Inflammatory macrophage treated with lipopolysaccharide for 4 hours (primary cell): ENCODE measurements at regions not wholly inside any gene's neighbourhood (a gene's known extent, or its start where the extent isn't known, plus 50 kb on each side); places are given as distances from the start of the nearest gene placed in this dataset.
"Not testable (repeated sequence)": the region's sequence is repeated elsewhere in the genome, so short reads cannot be mapped to it uniquely, and the experiment has no call there.

Experiments used
- DNase-seq: peaks from one replicate; pipeline ENCODE4 v3.0.0-alpha.2; 2020

DNA sequence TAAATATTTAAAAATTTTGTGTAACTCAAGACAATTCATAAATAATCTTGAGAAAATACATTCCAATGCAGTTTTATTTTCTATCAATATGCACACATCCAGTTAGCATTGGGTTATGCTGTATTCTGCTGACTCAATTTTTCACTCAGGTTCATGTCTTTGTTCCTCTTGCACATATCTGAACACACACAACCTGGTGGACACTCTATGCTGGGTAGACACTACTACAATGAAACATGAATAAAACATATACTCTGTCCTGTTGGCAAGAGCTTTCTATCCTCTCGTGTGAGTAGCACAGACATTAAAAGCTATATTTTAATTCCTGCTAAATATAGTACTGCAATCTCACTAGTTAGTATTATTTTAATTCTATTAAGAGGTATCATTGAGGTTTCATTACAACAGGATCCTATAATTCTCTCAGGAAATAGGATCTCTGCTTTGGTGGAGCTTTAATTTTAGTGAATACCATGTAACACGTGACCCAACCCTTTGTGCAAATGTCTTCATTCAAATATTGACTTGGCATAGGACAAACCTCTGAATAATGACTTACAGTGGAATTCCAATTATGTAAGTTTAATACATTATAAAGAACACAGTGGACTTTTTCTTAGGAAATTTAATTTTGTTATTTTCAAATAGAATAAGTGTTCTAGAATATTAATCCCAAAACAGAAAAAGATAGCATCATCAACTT is 342.3 kb upstream of the TMEFF2 start:
- no peak for DNase-seq

DNA sequence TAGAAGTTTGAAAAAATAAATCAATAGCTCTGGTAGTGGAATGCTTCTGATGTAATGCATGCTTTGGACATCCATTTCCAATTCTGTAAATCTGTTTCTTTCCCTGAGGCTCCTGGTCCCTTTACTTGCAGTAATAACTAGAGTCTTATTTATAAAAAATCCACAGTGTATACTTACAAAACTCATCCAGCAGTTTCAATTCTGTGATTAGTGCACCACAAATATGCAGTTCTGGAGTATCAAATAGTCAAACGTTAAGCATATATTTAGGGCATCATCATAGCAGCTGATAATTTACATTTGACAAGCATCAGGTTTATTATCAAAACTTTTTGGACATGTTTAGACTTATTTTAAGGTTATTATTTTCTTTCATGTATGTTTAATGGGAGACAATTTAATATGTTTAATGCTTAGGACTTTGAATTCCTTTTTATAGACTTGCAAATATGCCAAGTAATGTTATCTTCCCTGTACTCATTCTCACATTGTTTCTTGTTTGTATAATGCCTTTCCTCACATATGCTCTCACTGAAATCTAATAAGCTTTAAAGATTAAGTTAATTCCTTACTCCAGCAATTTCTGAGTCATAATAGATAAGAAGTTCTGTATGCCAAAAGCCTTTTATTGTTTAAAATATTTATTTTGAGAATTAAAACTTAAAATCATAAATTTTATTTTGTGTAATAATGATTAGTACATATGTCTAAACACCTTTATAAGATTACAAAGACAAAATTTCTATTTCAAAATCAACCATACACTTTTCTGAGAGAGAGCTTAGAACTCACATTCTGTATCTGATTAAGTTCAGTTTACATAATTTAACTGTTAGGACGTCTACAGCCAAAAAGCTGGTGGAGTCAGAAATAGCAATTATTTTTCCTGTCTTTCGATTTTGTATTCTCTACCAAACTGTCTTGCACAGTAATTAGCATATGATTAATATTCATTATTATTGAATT is 341.5 kb upstream of the TMEFF2 start:
- DNase-seq: no peak

DNA sequence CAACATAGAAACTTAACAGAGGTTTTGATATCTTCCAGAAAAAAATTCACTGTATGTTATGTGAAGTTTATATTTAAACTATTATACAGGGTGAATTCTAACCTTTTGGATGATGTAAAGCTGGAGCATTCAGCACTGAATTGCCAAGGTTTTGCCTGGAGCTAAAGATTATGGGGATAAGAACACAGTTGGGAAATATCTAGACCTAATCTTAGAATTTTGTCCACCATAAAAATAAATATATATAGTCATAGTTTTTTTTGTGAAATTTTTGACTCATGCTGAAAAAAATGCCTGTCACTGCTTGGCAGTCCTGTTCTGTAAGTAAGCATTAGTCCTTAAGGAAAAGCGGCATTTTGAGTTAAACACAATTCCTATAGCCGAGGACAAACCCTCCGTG is 339.3 kb upstream of the TMEFF2 start:
- DNase-seq: no peak

DNA sequence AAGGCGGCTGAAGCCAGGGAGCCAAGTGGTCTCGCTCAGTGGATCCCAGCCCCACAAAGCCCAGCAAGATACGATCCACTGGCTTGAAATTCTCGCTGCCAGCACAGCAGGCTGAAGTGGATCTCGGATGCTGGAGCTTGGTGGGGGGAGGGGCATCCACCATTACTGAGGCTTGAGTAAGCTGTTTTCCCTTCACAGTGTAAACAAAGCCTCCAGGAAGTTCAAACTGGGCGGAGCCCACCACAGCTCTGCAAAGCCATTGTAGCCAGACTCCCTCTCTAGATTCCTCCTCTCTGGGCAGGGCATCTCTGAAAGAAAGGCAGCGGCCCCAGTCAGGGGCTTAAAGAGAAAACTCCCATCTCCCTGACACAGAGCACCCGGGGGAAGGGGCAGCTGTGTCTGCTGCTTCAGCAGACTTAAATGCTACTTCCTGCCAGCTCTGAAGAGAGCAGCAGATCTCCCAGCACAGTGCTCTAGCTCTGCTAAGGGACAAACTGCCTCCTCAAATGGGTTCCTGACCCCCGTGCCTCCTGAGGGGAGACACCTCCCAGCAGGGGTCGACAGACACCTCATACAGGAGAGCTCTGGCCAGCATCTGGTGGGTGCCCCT is 330.0 kb upstream of the TMEFF2 start:
- not testable (repeated sequence) for DNase-seq

DNA sequence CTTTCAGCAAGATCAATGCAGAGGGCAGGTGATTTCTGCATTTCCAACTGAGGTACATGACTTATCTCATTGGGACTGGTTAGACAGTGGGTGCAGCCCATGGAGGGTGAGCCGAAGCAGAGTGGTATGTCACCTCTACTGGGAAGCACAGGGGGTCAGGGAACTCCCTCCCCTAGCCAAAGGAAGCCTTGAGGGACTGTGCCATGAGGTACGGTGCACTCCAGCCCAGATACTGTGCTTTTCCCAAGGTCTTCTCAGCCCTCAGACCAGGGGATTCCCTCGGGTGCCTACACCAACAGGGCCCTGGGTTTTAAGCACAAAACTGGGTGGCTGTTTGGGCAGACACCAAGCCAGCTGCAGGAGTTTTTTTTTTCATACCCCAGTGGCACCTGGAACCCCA is 329.5 kb upstream of the TMEFF2 start:
- not testable (repeated sequence) for DNase-seq

DNA sequence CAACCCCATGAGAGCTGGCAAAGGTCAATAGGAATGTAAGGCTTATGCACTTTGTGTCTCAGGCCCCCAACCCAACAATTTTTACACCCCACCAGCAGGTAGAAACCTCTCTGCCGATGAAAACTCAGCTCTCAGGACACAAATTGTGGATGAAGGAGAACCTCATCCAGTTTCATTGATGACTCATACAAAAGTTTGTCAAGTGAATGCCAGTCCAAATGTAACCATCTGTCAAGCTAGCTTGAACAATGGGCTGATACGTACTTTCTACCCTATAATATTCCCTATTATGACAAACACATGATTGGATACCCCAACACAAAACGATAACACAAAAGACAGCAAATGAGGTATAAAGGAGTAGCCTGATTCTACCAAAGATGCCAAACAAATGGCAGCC is 321.2 kb upstream of the TMEFF2 start:
- no peak for DNase-seq

DNA sequence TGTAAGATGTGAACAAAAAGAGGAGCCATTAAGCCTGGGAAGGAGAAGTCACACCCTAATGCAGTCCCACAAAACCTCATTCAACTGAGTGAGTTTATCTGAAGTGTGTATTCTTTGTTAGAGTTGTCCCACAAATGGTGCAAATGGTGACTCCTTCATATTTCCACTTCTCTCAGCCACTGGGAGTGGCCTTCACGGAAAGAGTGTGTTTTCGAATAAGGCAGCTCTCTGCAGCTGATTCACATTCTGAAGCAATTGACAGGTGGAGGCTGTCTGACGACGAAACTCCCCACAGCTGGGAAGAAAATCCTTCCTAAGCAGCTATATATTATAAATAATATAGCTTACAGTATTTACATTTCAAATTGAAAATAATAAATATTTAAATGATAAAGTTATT is 318.8 kb upstream of the TMEFF2 start:
- no peak for DNase-seq

DNA sequence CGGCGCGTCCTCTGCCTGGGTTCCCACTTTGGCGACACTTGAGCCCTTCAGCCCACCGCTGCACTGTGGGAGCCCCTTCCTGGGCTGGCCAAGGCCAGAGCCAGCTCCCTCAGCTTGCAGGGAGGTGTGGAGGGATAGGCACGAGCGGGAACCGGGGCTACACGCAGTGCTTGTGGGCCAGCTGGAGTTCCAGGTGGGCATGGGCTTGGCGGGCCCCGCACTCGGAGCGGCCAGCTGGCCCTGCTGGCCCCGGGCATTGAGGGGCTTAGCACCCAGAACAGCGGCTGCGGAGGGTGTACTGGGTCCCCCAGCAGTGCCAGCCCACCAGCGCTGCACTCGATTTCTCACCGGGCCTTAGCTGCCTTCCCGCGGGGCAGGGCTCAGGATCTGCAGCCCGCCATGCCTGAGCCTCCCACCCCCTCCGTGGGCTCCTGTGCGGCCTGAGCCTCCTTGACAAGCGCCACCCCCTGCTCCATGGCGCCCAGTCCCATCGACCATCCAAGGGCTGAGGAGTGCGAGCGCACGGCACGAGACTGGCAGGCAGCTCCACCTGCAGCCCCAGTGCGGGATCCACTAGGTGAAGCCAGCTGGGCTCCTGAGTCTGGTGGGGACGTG is 313.2 kb upstream of the TMEFF2 start:
- DNase-seq: not testable (repeated sequence)

DNA sequence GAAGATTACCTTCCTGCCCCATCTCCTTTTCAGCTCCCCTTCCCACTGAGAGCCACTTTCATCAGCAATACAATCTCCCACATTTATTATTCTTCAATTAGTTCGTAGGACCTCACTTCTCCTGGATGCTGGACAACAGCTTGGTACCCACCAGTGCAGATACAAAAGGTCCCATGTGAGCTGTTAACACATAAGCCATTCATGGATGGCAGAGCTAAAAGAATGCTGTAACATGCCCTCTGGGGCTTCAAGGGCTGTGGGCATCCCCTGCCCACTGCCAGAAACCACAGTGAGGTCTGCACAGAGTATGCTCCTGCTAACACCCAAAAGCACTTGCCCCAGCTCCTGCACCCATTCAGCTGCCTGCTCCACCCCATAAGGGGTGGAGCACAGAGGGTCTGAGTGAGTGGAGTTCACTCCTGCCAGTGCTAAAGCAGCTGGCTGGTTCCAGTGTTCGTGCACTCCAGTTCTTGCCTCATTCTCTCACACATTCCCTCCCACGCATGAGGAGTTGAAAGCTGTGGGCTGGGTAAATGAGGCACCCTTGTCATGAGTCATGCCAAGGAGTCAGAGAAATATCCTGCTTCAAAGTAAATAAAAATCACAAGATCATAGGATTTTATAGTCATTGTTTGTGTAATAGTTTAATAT is 305.9 kb upstream of the TMEFF2 start:
- DNase-seq: peak; percentile 28

DNA sequence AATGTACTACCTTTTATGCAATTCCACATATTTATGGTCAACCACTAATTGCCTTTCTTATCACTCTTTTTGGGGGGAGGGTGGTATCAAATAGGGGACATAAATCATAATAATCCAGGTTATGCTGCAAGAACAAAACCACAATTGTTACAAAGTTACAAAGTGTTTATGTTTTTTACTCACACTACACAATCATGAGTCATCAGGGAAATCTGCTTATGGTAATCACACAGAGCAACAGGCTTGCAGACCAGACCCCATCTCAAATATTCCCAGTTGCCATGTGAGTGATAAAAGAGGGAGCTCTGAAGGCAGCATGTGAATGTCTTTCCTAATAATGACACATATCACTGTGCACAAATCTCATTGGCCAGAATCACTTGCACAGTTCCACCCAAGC is 304.7 kb upstream of the TMEFF2 start:
- DNase-seq: no peak

DNA sequence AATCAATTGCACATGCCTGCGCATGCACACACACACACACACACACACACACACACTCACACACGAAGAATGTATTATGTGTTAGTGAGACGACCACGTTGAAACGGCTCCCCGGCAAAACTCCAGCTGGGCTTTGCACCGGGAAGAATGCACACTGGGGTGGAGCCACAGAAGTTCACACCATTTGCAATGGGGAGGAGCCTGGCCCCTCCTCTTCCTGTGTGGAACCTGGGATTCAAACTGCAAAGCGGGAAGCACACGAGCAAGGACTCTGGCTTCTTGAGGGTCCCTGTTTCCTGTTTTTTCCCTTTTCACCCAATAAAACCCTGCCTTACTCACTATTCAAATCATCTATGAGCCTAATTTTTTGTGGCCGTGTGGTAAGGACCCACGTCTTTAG is 304.0 kb upstream of the TMEFF2 start:
- DNase-seq: no peak

DNA sequence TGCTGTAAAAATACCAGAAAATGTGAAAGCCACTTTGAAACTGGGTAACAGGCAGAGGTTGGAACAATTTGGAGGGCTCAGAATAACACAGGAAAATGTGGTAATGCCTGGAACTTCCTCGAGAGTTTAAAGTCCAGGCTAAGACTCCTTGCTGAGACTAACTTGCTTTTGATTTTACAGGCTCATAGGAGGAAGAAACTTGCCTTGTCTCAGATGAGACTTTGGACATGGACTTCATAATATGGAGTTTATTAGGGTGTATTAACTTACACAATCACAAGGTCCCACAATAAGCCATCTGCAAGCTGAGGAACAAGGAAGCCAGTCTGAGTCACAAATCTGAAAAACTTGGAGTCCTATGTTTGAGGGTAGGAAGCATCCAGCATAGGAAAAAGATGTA is 293.4 kb upstream of the TMEFF2 start:
- not testable (repeated sequence) for DNase-seq

DNA sequence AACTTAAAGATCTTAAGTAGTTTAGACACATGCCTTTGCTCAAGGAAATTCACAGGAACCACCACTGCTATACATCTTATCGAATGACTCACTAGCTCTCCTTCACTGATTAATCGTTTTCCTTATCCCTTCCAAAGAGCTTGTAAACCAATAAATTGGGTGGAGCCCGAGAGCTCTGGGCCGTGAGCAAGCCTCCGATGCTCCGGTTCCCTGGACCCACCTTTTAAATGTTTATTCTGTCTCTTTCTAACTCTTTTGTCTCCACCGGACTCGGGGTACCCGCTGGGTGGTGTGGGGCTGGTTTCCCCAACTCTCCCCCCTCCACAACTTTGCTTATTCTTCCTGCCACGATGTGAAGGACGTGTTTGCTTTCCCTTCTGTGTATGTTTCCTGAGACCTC is 292.9 kb upstream of the TMEFF2 start:
- no peak for DNase-seq

DNA sequence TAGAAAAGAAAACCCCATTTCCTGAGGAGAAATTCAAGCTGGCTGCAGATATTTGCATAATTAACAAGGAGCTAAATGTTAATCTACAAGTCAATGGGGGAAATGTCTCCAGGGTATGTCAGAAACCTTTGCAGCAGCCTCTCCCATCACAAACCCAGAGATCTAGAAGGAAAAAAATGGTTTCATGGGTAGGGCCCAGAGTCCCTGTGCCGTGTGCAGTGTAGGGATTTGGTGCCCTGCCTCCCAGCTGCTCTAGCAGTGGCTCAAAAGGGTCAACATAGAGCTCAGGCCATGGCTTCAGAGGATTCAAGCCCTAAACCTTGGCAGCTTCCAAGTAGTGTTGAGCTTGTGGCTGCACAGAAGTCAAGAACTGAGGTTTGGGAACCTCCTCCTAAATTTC is 290.2 kb upstream of the TMEFF2 start:
- no peak for DNase-seq

DNA sequence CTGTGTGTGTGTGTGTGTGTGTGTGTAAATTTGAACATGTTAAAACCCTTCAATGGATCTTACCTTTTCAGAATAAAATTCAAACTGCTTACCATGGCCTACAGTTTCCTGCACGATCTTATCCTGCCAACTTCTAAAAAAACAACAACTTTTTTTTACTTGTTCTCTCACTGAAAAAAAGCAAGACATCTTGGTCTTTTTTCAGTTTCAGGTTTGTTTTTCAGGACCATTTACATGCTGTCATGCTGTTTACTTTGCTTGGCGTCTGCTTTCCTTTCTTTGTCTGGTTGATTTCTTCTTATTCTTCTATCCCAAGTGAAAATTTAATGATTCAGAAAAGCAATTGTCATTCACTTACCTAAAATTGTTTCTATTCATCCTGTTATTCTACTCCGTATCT is 286.3 kb upstream of the TMEFF2 start:
- DNase-seq: no peak

DNA sequence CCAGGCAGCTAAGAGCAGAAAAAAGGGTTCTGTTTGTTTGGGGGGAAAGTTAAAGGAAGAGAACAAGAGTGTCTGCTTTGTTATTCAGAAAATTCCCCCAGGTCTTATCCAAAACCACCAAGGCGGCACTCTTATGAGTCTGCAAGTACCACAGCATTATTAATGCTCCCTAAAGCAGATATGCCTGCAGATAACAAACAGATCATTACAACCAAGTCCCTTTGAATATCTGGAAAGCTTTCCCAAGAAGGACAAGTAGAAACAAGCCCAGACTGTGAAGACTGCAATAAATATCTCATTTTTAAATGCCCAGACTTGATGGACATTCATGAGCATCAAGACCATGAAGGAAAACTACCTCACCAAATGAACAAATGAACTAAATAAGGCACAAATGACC is 278.6 kb upstream of the TMEFF2 start:
- DNase-seq: no peak

DNA sequence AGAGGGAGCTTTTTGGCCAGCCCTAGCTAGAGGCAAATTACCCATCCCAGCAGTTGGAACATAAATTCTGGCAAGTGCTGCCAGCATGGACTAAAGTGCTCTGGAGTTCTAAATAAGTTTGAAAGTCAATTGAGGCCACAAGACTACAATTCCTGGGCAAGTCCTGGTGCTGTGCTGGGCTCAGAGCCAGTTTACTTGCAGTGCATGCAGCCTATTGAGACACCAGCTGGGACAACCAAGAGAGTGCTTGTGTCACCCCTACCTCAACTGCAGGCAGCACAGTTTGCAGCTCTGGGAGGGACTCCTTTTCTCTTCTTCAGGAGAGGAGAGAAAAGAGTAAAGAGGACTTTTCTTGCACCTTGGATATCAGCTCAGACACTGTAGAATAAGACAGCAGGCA is 277.2 kb upstream of the TMEFF2 start:
- no peak for DNase-seq

DNA sequence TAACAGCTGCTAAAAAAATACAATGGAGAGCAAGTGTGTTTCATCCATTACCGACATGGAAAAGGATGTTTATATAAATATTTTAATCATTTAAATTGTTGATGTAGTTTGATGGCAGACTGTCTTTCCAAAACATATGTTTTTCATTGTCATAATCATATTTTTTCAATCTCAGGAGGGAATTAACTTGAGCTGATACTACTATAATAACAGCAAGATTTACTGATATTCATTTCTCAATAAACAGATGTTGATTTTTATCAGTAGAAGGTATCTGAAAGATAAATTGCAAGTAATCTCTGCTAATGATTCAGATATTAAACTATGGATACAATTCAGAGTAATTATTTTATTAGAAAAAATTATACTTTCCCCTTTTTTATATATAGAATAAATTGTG is 274.9 kb upstream of the TMEFF2 start:
- DNase-seq: no peak

DNA sequence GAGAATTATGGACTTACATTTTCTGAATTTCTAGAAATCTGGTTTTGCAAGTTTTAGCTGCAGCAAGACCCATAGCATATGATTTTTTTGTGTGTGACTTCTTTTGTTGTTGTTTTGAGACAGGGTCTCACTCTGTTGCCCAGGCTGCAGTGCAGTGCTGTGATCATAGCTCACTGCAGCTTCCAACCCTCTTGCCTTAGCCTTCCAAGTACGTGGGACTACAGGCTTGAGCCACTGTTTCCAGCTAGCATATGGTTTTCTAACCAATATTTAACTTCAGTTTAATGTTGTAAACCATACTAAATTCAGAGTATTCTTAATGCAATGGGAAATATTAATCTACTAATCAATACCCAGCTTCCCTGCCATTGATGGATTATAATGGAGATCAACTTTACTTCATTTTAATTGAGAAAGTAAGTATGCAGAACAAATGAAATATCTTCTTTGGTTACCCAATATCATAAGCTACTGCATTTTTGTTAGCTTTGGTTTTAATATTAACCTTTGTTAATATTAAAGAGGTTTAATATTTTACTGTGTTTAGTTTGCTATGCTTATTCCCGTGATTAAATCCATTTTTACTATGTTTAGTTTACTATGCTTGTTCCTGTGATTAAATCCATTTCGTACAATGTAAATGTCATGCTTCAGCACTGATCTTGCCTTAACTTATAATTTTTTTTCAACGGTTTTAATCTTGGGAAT is 273.4 kb upstream of the TMEFF2 start:
- DNase-seq: no peak

DNA sequence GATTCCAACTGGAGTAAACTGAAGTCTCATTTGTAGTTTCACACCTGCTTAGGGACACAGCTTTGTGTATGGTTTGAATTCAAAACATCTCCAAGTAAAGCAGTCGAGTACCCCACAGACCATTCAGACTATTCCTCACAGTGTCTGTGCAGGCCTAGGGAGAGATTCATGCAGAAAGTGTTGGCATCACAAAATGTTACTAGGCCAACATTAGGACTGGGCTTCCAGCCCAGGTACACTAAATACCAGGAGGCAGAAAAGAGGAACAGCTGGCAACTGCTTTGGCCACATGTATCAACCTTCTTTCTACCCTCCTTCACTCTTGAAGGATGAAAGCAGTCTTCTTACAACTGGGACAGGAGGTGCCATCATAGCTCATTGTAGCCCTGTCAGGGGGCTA is 270.4 kb upstream of the TMEFF2 start:
- no peak for DNase-seq

DNA sequence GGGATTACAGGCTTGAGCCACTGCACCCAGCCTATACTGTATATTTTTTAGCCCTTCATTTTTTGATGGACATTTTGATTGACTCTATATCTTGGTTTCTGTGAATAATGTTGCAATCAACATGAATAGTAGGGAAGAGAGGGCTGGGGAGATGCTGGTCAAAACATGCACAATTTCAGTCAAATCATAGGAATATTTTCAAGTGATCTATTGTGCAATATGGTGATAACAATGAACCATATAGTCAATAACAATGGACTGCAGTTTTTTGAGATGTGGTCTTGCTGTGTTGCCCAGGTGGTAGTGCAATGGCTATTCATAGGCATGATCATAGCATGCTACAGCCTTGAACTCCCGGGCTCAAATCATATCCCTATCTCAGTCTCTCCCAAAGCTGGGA is 264.7 kb upstream of the TMEFF2 start:
- no peak for DNase-seq

DNA sequence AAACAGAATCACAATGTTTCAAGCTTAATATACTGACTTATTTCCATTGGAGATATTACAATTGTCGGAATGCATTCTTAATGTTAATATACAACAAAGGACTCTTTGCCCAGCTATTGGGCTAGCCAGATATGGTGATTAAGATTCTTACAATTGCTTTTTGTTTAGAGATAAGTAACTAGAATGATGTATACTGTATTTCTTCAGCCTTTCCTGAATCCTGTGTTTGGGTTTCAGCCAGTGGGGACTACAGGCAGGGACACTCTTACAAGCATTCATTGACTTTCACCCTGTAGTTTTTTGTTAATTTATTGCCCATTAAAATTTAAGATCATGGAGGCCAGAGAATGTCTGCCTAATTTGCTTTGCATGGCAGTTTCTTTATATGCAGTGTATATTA is 254.1 kb upstream of the TMEFF2 start:
- no peak for DNase-seq
